ENCODE measurements at regions not wholly inside any gene's neighbourhood (a gene's known extent, or its start where the extent isn't known, plus 50 kb on each side); places are given as distances from the start of the nearest gene placed in this dataset.
A peak's percentile ranks its signal among the peaks of the same experiment; 100 is the strongest.
"Not testable (repeated sequence)": the region's sequence is repeated elsewhere in the genome, so short reads cannot be mapped to it uniquely, and the experiment has no call there.

- DNase-seq (ENCODE audit: low read depth): no peak
- H3K4me3 ChIP-seq (ENCODE audit: low read depth, low read length): no peak overlapping the region
- TF ChIP-seq CTCF (IDR thresholded peaks at IDR 0.05; ENCODE audit: insufficient read depth, low read depth, low read length): no peak
Observed at GRCh38 chr1:96597218-96597617, 124.4 kb upstream of the PTBP2 start.

DNA sequence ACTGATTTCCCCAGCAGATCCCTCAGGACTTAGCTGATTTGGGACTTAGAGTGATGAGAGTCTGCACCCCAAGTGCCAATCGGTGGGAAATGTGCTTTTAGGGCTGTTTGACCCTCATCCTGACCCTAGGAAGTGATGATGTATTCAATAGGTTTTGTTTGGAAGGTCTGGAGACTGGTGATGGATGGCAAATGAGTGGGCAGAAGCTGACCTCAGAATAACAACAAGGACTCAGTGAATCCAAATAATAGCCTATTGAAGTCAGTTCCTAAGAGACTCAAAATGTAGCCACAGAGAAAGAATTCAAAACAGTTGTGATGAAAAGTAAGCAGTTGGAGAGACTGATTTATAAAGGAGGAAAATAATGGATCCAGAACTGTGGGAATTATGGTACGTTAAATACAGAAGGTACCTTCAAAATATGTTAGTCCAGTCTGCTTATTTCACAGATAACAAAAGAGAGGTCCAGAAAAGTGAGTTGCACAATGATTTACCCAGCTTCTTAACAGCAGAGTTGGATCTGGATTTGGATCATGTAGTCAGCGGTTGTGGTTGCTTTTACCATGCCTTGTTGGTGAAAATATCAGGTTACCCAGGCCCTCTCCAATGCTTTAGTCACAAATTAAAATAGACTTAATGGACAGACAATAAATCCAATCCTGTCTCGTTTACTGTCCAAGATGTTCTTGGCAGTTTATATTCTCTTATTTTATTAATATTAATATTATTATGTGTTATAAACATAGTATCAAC is 123.0 kb upstream of the PTBP2 start:
- no peak overlapping the region for H3K4me3 ChIP-seq (ENCODE audit: low read depth, low read length)
- no peak for TF ChIP-seq CTCF (IDR thresholded peaks at IDR 0.05; ENCODE audit: insufficient read depth, low read depth, low read length)
- peak; percentile 14 for DNase-seq (ENCODE audit: low read depth)

GRCh38 chr1:96604620-96605019 is 117.0 kb upstream of the PTBP2 start:
- H3K4me3 ChIP-seq (ENCODE audit: low read depth, low read length); DNase-seq (ENCODE audit: low read depth): not testable (repeated sequence)

- not testable (repeated sequence) for H3K4me3 ChIP-seq (ENCODE audit: low read depth, low read length)
Observed at GRCh38 chr1:96617375-96617774, 104.2 kb upstream of the PTBP2 start.

DNA sequence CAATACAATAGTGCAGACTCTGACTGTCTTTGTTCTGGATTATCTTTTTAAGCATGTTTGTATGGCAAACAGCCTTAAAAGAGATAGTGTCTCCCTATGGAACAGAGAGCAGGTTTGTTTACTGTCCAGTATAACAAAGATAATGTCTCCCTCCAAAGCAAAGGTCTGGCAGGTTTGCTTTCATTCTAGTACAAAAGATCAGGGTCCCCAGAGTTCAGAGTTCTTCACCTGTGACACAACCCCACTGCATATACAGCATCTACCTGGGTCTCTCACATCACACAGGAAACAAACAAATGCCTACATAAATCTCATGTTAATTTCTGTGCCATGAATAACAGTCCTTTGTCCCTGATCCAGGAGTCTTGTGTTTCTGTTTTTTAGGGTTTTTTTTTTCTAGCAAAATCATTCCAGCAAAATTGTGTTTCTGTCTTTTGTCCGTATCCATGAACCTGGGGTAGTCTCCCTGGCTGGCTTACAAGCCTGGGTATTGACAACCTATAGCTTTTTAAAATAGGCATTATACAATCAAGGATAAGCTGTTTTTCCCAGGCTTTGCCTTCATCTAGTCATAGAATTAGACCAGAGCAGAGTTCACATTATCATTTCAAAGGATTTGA is 89.4 kb upstream of the PTBP2 start:
- DNase-seq (ENCODE audit: low read depth): no peak
- TF ChIP-seq CTCF (IDR thresholded peaks at IDR 0.05; ENCODE audit: insufficient read depth, low read depth, low read length): no peak
- H3K4me3 ChIP-seq (ENCODE audit: low read depth, low read length): no peak overlapping the region

More at GRCh38 chr1:96617375-96617774, 104.2 kb upstream of the PTBP2 start:
- DNase-seq (ENCODE audit: low read depth): not testable (repeated sequence)

- no peak overlapping the region for H3K4me3 ChIP-seq (ENCODE audit: low read depth, low read length)
- DNase-seq (ENCODE audit: low read depth): no peak
- TF ChIP-seq CTCF (IDR thresholded peaks at IDR 0.05; ENCODE audit: insufficient read depth, low read depth, low read length): no peak
Observed at GRCh38 chr1:96633695-96634094, 87.9 kb upstream of the PTBP2 start.

GRCh38 chr1:96634883-96635282 is 86.7 kb upstream of the PTBP2 start:
- DNase-seq (ENCODE audit: low read depth): no peak
- H3K4me3 ChIP-seq (ENCODE audit: low read depth, low read length): no peak overlapping the region
- no peak for TF ChIP-seq CTCF (IDR thresholded peaks at IDR 0.05; ENCODE audit: insufficient read depth, low read depth, low read length)

DNA sequence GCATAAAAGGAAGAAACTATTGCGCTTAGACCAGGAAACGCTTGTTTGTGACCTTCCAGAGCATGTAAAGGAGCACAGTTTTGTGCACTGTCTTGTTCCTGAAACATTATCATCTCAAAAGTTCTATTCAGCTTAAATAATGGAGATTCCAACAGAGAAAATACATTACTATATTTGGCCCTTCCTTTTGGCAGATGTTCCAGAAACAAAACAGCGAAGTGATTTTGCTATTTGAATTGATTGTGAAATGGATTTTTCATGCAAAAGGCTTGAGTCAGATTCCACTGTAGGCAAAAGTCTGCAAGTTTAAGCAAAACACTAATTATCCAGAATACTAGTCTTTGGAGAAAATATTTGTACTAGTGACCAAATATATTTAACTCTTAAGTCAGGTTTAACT is 80.3 kb upstream of the PTBP2 start:
- TF ChIP-seq CTCF (IDR thresholded peaks at IDR 0.05; ENCODE audit: insufficient read depth, low read depth, low read length): no peak
- DNase-seq (ENCODE audit: low read depth): peak; percentile 28
- H3K4me3 ChIP-seq (ENCODE audit: low read depth, low read length): no peak overlapping the region
